ENCODE measurements at regions not wholly inside any gene's neighbourhood (a gene's known extent, or its start where the extent isn't known, plus 50 kb on each side); places are given as distances from the start of the nearest gene placed in this dataset.
A peak's percentile ranks its signal among the peaks of the same experiment; 100 is the strongest.

- no peak for DNase-seq (ENCODE audit: low read depth in 4 of 4, low spot score in 3 of 4)
Observed at GRCh38 chr5:168015506-168015905, 275.9 kb upstream of the WWC1 start.

- no peak for DNase-seq (ENCODE audit: low read depth in 4 of 4, low spot score in 3 of 4)
Observed at GRCh38 chr5:168017313-168017712, 274.1 kb upstream of the WWC1 start.

- no peak for DNase-seq (ENCODE audit: low read depth in 4 of 4, low spot score in 3 of 4)
Observed at GRCh38 chr5:168019143-168019542, 272.3 kb upstream of the WWC1 start.

DNA sequence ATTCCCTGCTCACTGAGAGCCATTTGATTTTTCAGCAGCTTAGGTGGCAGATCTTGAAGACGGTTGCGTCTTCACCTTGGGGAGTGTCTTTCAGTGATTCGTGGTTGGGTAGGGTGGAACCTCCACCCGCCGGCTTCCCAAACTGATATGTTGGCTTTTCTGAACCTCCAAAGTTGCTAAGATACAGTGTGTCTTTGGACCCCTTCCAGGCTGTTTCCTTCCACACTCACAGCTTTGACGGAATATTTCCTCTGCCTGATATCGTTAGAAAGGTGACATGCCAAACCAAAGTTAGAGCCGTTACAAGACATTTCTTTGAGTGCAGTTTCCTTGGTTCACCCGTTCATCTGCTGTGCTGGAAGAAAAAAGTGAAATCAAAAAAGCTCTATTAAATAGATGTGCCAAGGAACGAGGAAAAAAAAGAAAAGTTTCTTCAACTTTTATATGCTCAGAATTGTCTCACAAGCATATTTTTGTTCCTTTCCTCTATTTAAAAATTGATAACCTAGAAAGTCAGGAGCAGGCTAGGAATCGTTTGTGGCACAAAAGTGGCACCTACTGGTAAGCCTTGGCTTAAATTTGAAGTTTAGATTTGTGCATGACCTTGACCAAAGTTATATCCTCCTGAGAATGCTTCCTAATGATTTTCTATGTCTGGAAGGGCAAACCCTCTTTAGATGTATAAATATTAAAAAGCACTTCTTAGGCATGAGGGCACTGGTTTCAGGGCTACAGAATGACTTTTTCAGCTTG lies 270.7 kb upstream of the WWC1 start:
- peak in 1 of 4 donors; percentile 14 for DNase-seq (ENCODE audit: low read depth in 4 of 4, low spot score in 3 of 4)

GRCh38 chr5:168022446-168023169 lies 268.8 kb upstream of the WWC1 start:
- no peak for DNase-seq (ENCODE audit: low read depth in 4 of 4, low spot score in 3 of 4)

DNA sequence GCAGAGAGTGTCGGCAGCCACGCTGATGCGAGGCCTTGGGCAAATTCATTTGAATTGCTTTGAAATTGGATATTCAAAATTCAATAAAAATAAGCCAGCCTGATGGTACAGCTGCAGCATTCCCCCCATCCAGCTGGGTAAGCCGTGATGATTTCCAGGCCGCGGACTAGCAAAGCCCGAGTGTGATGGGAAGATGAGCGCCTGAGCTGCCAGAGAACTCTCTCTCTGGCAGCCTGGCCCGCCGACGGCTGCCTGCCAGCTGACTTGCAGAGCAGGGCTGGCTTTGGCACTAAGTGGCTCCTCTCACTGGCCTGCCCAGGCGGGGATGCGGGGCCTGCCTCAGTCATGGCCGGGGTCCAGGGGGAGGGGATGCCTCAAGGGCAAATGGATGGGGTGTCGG lies 268.3 kb upstream of the WWC1 start:
- no peak for DNase-seq (ENCODE audit: low read depth in 4 of 4, low spot score in 3 of 4)

DNA sequence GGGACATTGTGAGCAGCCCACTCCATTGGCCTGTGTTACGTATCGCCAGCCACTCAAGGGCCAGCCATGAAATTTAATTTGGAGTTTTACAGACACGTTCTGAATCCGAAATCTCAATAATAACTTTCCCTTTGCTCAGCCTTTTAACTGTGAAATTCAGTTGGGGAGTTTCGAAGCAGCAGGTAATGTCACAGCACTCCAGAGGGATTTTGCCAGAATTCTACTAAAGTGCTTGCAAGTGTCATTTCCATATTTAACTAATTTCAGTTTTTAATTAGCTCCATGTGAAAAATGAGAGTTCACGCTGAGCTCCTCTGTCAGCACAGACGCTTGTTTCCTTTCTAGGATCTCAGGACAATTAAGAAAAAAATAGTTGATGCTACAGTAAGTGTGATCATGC lies 267.1 kb upstream of the WWC1 start:
- DNase-seq (ENCODE audit: low read depth in 4 of 4, low spot score in 3 of 4), result no peak

GRCh38 chr5:168027007-168027406 lies 264.4 kb upstream of the WWC1 start:
- DNase-seq (ENCODE audit: low read depth in 4 of 4, low spot score in 3 of 4), result no peak

DNA sequence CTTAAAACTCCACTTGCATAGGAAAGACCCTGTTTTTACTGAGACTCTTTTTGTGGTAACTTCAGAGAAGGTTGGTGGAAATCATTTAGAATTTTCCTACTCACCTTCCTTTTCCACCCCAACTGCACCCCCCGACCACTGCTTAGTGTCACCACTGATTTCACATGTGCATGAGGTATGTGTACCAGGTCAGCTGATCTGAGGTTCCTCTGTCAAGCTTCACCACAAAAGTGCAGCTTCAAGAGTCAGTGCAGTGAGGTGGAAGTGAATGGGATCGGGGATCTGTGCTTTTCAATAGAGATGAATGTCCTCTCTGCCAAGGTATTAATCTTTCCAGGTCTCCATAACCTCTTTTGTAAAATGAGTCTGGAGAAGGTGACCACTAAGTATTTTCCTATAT lies 260.5 kb upstream of the WWC1 start:
- no peak for DNase-seq (ENCODE audit: low read depth in 4 of 4, low spot score in 3 of 4)

DNA sequence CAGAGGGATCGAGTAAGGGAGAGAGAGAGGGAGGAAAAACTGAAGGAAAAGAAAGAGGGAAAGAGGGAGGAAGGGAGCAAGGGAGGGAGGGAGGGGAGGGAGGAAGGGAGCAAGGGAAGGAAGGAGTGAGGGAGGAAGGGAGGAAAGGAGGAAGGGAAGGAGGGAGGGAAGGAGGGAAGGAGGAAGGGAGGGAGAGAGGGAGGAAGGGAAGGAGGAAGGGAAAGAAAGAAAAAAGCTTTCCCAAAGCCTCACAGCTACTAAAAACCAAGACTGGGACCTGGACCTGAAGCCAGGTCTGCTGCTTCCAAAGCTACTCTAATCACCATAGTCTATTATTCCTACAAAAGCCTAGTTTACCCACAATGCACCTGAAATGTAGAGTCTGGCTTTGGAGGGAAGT lies 259.8 kb upstream of the WWC1 start:
- no peak for DNase-seq (ENCODE audit: low read depth in 4 of 4, low spot score in 3 of 4)

DNA sequence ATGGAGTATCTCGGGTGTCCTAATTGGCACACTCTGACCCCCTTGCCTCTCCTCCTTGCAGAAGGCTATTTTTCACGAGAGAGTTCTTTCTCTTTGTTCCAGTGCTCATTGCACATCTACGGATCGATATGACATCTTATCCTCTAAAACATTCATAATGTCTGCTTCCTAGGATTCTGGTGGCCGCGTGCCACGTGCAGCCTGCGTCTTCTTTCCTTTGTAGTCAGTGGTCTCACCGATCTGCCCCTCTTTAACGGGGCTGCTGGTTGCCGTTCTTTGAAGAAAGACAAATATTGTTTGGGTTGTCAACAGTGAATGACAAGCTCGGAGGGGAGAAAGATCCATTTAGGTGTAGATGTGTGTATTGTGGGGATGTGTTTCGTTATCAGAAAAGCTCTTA lies 252.4 kb upstream of the WWC1 start:
- DNase-seq (ENCODE audit: low read depth in 4 of 4, low spot score in 3 of 4), result no peak

DNA sequence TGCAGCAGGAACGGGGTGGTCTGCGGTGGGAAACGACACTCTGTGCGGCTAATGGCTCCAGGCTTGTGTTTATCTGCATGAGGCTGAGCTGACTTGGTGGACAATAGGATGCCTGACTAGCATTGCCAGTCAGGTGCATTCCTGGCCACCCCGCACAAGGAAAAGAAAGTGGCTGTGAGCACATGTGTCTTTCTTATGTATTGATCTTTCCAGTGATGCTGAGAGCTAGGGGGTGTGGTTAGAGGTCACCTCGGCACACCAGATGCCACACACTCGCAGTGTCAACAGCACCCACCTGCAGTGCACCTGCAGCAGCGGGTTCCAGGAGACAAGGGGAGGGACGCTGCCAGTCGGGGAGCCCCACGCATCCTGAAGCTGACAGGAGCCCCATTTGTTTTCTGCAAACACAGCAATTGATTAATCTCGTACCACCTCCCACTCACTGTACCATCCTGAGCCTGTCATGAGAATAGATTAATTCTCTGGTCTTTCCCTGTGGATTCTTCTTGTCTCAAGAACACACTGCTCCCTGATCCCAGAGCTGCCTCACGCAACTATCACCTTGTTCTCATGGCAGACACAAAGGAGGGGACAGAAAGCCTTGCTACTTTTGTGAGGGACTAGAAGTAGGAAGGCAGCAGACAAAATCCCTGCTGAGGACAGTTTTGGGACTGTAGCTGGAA lies 251.7 kb upstream of the WWC1 start:
- no peak for DNase-seq (ENCODE audit: low read depth in 4 of 4, low spot score in 3 of 4)

- no peak for DNase-seq (ENCODE audit: low read depth in 4 of 4, low spot score in 3 of 4)
Observed at GRCh38 chr5:168041583-168041982, 249.9 kb upstream of the WWC1 start.

GRCh38 chr5:168042284-168043068 lies 249.0 kb upstream of the WWC1 start:
- DNase-seq (ENCODE audit: low read depth in 4 of 4, low spot score in 3 of 4), result peak in 1 of 4 donors; percentile 22

GRCh38 chr5:168046163-168046562 lies 245.3 kb upstream of the WWC1 start:
- DNase-seq (ENCODE audit: low read depth in 4 of 4, low spot score in 3 of 4), result no peak

- DNase-seq (ENCODE audit: low read depth in 4 of 4, low spot score in 3 of 4), result peak in 3 of 4 donors; percentile 32 to 54 (median 39)
Observed at GRCh38 chr5:168047043-168047668, 244.3 kb upstream of the WWC1 start.

GRCh38 chr5:168047669-168048111 lies 243.8 kb upstream of the WWC1 start:
- DNase-seq (ENCODE audit: low read depth in 4 of 4, low spot score in 3 of 4), result no peak

- no peak for DNase-seq (ENCODE audit: low read depth in 4 of 4, low spot score in 3 of 4)
Observed at GRCh38 chr5:168048486-168048885, 243.0 kb upstream of the WWC1 start.

DNA sequence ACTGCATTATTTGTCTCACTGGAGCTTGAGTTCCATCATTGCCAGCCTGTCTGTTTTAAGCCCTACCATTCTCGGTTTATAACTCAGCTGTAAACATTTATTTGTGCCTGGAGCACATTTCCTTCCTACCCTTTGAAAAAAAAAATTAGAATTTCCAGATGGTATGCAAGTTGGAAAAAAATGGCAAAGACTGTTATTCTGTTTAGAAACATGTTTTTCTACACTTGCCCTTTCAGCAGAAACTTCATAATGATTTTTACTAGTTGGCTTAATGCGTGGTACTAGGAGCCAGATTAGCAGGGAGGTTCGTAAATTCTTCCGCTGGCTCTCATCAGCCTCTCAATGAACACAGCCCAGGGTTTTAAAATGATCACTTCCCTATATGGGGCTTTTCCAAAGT lies 238.8 kb upstream of the WWC1 start:
- DNase-seq (ENCODE audit: low read depth in 4 of 4, low spot score in 3 of 4), result no peak

GRCh38 chr5:168054091-168054490 lies 237.4 kb upstream of the WWC1 start:
- DNase-seq (ENCODE audit: low read depth in 4 of 4, low spot score in 3 of 4), result no peak
